H1 (cell line): ENCODE measurements at regions not wholly inside any gene's neighbourhood (a gene's known extent, or its start where the extent isn't known, plus 50 kb on each side); places are given as distances from the start of the nearest gene placed in this dataset.

Source experiments
- CTCF ChIA-PET: fragments of 300-600 bp; sonication (Branson Sonifier 250); formaldehyde crosslinking; loops from one replicate; lab custom pipeline; 2021; ENCODE audit not compliant: partially characterized antibody; lab: Charles Lee
- POLR2A ChIA-PET: fragments of 300-600 bp; sonication (Branson Sonifier 250); formaldehyde crosslinking; loops from one replicate; lab custom pipeline; 2021; ENCODE audit warnings: inconsistent platforms; ENCODE audit not compliant: partially characterized antibody; lab: Charles Lee
- DNase-seq, 2 experiments: peaks; one replicate each; pipeline versions ENCODE4 v3.0.0 to v3.0.0-alpha.2; 2010 to 2022; ENCODE audit warnings: low spot score in 2 of 2, low read depth in 1 of 2, mixed read lengths in 1 of 2
- FAIRE-seq: peaks from 2 replicates; lab custom pipeline; 2011; peaks lifted over from hg19 to GRCh38; lab: Jason Lieb, UNC
- H2AFZ ChIP-seq: 2 replicates; pipeline ENCODE4 v1.8.1; 2012; ENCODE audit warnings: low read length, inconsistent platforms
- H2AK5ac ChIP-seq: 2 replicates; pipeline ENCODE4 v1.6.1; 2013; ENCODE audit warnings: low read depth, low read length
- H2BK120ac ChIP-seq: replicated peaks from 2 replicates; pipeline ENCODE3; 2013; ENCODE audit warnings: low read depth, low read length, inconsistent platforms
- H2BK12ac ChIP-seq: 2 replicates; pipeline ENCODE4 v1.6.1; 2013; ENCODE audit warnings: low read depth, low read length
- H2BK15ac ChIP-seq: 2 replicates; pipeline ENCODE4 v1.6.1; 2013; ENCODE audit warnings: low read length
- H2BK20ac ChIP-seq: 2 replicates; pipeline ENCODE4 v1.6.1; 2013; ENCODE audit warnings: low read length
- H2BK5ac ChIP-seq: 2 replicates; pipeline ENCODE4 v1.6.1; 2013; ENCODE audit warnings: low read depth, low read length
- H3K14ac ChIP-seq: 2 replicates; pipeline ENCODE4 v1.6.1; 2013; ENCODE audit warnings: inconsistent platforms; ENCODE audit not compliant: insufficient read length
- H3K18ac ChIP-seq: 2 replicates; pipeline ENCODE4 v1.6.1; 2013; ENCODE audit warnings: low read length; ENCODE audit errors: extremely low read depth
- H3K23ac ChIP-seq: 2 replicates; pipeline ENCODE4 v1.6.1; 2013; ENCODE audit warnings: inconsistent platforms; ENCODE audit not compliant: insufficient read length
- H3K23me2 ChIP-seq: 2 replicates; pipeline ENCODE4 v1.6.1; 2013; ENCODE audit warnings: low read depth, low read length
- H3K27ac ChIP-seq: 2 replicates; pipeline ENCODE4 v1.6.1; 2011; ENCODE audit warnings: low read depth, low read length, inconsistent platforms
- H3K27me3 ChIP-seq, 4 experiments: replicated peaks in 1 of 4; 1 replicate in 1 of 4; 2 replicates in 3 of 4; pipeline versions ENCODE4 v1.6.1 to v1.8.1; 2011 to 2013; ENCODE audit warnings: low read length in 3 of 4, mild to moderate bottlenecking in 3 of 4, inconsistent platforms in 2 of 4, mixed read lengths in 2 of 4, moderate library complexity in 1 of 4; ENCODE audit not compliant: control insufficient read depth in 3 of 4, insufficient read depth in 3 of 4; ENCODE audit errors: extremely low read depth in 1 of 4
- H3K36me3 ChIP-seq, 4 experiments: 2 replicates each; pipeline versions ENCODE4 v1.6.1 to v1.8.1; 2011 to 2013; ENCODE audit warnings: mild to moderate bottlenecking in 4 of 4, low read length in 3 of 4, moderate library complexity in 2 of 4, control low read depth in 1 of 4, inconsistent platforms in 1 of 4; ENCODE audit not compliant: insufficient read depth in 4 of 4, control insufficient read depth in 2 of 4
- H3K4ac ChIP-seq: replicated peaks from 2 replicates; pipeline ENCODE3; 2013; ENCODE audit warnings: low read length, low read depth, mixed read lengths, inconsistent platforms; ENCODE audit not compliant: insufficient read length
- H3K4me1 ChIP-seq, 4 experiments: replicated peaks in 1 of 4; 1 replicate in 1 of 4; 2 replicates in 3 of 4; pipeline versions ENCODE4 v1.6.1 to v1.8.1; 2011 to 2013; ENCODE audit warnings: low read length in 3 of 4, inconsistent platforms in 2 of 4, mixed read lengths in 1 of 4; ENCODE audit not compliant: insufficient read depth in 4 of 4, control insufficient read depth in 3 of 4
- H3K4me2 ChIP-seq, 2 experiments: 2 replicates each; pipeline versions ENCODE4 v1.6.1 to v1.8.1; 2011 to 2013; ENCODE audit warnings: low read depth in 2 of 2, low read length in 2 of 2, control low read depth in 1 of 2, inconsistent platforms in 1 of 2, mild to moderate bottlenecking in 1 of 2; ENCODE audit not compliant: insufficient read depth in 1 of 2
- H3K4me3 ChIP-seq, 4 experiments: fragments of 200-600, 300-600 bp in 1 of 4; sonication (generic), shearing (Covaris generic), sonication (Bioruptor Twin) in 1 of 4; 2 replicates each; pipeline versions ENCODE4 v1.5.1 to v1.8.1; 2011 to 2016; ENCODE audit warnings: low read length in 4 of 4, low read depth in 3 of 4, control low read depth in 2 of 4, inconsistent platforms in 2 of 4, mild to moderate bottlenecking in 2 of 4, mixed read lengths in 1 of 4, moderate library complexity in 1 of 4; ENCODE audit not compliant: insufficient read depth in 2 of 4; ENCODE audit errors: extremely low read depth in 1 of 4
- H3K56ac ChIP-seq: replicated peaks from 2 replicates; pipeline ENCODE3; 2013; ENCODE audit warnings: low read depth, mild to moderate bottlenecking, mixed read lengths, low read length, inconsistent platforms; ENCODE audit not compliant: insufficient read length
- H3K79me1 ChIP-seq: 2 replicates; pipeline ENCODE4 v1.6.1; 2013; ENCODE audit warnings: low read depth, low read length, control low read depth
- H3K79me2 ChIP-seq, 2 experiments: 2 replicates each; pipeline versions ENCODE4 v1.6.1 to v1.8.1; 2012 to 2013; ENCODE audit warnings: low read length in 2 of 2, mild to moderate bottlenecking in 2 of 2, inconsistent platforms in 1 of 2; ENCODE audit not compliant: insufficient read depth in 2 of 2, control insufficient read depth in 1 of 2
- H3K9ac ChIP-seq, 4 experiments: replicated peaks in 1 of 4; 1 replicate in 1 of 4; 2 replicates in 3 of 4; pipeline versions ENCODE4 v1.6.1 to v1.8.1; 2011 to 2013; ENCODE audit warnings: low read depth in 3 of 4, low read length in 3 of 4, control low read depth in 2 of 4, mild to moderate bottlenecking in 2 of 4, moderate library complexity in 2 of 4, inconsistent platforms in 1 of 4; ENCODE audit errors: extremely low read depth in 1 of 4
- H3K9me3 ChIP-seq, 2 experiments: 2 replicates each; pipeline versions ENCODE4 v1.6.1 to v1.8.1; 2012 to 2013; ENCODE audit warnings: mild to moderate bottlenecking in 2 of 2, moderate library complexity in 2 of 2, control low read depth in 1 of 2, inconsistent platforms in 1 of 2, low read depth in 1 of 2, low read length in 1 of 2, mixed read lengths in 1 of 2; ENCODE audit not compliant: insufficient read depth in 2 of 2
- H4K20me1 ChIP-seq, 2 experiments: replicated peaks in 1 of 2; 2 replicates each; pipeline versions ENCODE3 to v1.8.1; 2011 to 2013; ENCODE audit warnings: inconsistent platforms in 2 of 2, low read length in 2 of 2, mild to moderate bottlenecking in 1 of 2; ENCODE audit not compliant: insufficient read depth in 2 of 2, control insufficient read depth in 1 of 2
- H4K5ac ChIP-seq: 2 replicates; pipeline ENCODE4 v1.6.1; 2013; ENCODE audit warnings: low read length, low read depth, mixed read lengths, inconsistent platforms; ENCODE audit not compliant: insufficient read length
- H4K8ac ChIP-seq: 2 replicates; pipeline ENCODE4 v1.8.0; 2013; ENCODE audit warnings: mild to moderate bottlenecking, moderate library complexity, low read length, inconsistent platforms; ENCODE audit not compliant: insufficient read depth; ENCODE audit errors: extremely low read depth
- H4K91ac ChIP-seq: replicated peaks from 2 replicates; pipeline ENCODE3; 2013; ENCODE audit warnings: low read length, mixed read lengths, inconsistent platforms; ENCODE audit not compliant: insufficient read length
- EGR1 ChIP-seq: IDR thresholded peaks from 2 replicates; pipeline ENCODE4 v1.6.1; 2011; ENCODE audit warnings: low read depth, low read length, borderline replicate concordance
- HDAC6 ChIP-seq: IDR thresholded peaks from one replicate; pipeline ENCODE4 v1.7.1; 2012; ENCODE audit warnings: low read depth, mild to moderate bottlenecking, inconsistent platforms, low read length, moderate library complexity
- KDM4A ChIP-seq: IDR thresholded peaks from one replicate; pipeline ENCODE4 v1.7.1; 2012; ENCODE audit warnings: low read depth, mild to moderate bottlenecking, moderate library complexity, low read length, inconsistent platforms; ENCODE audit not compliant: severe bottlenecking
- PHF8 ChIP-seq: fragments of 200-600 bp; sonication (generic); conservative IDR thresholded peaks from 2 replicates; pipeline ENCODE4 v1.7.1; 2012; ENCODE audit warnings: low read depth, mild to moderate bottlenecking, inconsistent platforms, low read length, moderate library complexity
- RAD21 ChIP-seq, 2 experiments: IDR thresholded peaks in 1 of 2; conservative IDR thresholded peaks in 1 of 2; 2 replicates each; pipeline ENCODE4 v1.6.1; 2011; ENCODE audit warnings: low read depth in 2 of 2, low read length in 2 of 2, improper control_type of control experiment in 1 of 2, inconsistent platforms in 1 of 2, mild to moderate bottlenecking in 1 of 2, moderate library complexity in 1 of 2
- RBBP5 ChIP-seq: IDR thresholded peaks from 2 replicates; pipeline ENCODE4 v1.7.1; 2012; ENCODE audit warnings: low read depth, mild to moderate bottlenecking, inconsistent platforms, low read length, moderate library complexity, borderline replicate concordance
- RFX5 ChIP-seq: IDR thresholded peaks from 2 replicates; pipeline ENCODE4 v1.6.1; 2011; ENCODE audit warnings: low read depth, low read length, improper control_type of control experiment, borderline replicate concordance
- SIN3A ChIP-seq, 2 experiments: IDR thresholded peaks in 1 of 2; conservative IDR thresholded peaks in 1 of 2; 2 replicates each; pipeline ENCODE4 v1.6.1; 2011 to 2012; ENCODE audit warnings: low read length in 2 of 2, improper control_type of control experiment in 1 of 2, low read depth in 1 of 2, mild to moderate bottlenecking in 1 of 2
- SP1 ChIP-seq: IDR thresholded peaks from 2 replicates; pipeline ENCODE4 v1.6.1; 2011; ENCODE audit warnings: low read depth, low read length
- SRF ChIP-seq: IDR thresholded peaks from 2 replicates; pipeline ENCODE4 v1.6.1; 2011; ENCODE audit warnings: mild to moderate bottlenecking, low read depth, low read length, moderate library complexity
- SUZ12 ChIP-seq: fragments of 200-600 bp; sonication (generic); IDR thresholded peaks from 2 replicates; pipeline ENCODE4 v1.6.1; 2012; ENCODE audit warnings: mild to moderate bottlenecking, inconsistent platforms, low read length, moderate library complexity, mixed read lengths
- TAF1 ChIP-seq: IDR thresholded peaks from 2 replicates; pipeline ENCODE4 v1.6.1; 2011; ENCODE audit warnings: mild to moderate bottlenecking, low read depth, low read length
- WGBS, 2 experiments: shearing (Covaris generic) in 1 of 2; methylation state at CpG; one replicate each; pipeline versions ENCODE4 v1.1.6 to v1.1.7; 2013 to 2015; ENCODE audit warnings: low lambda C conversion rate in 2 of 2, mixed read lengths in 2 of 2, inconsistent platforms in 1 of 2, low coverage in 1 of 2, missing lambda C conversion rate in 1 of 2; ENCODE audit not compliant: insufficient replicate concordance in 2 of 2, insufficient coverage in 1 of 2, insufficient read length in 1 of 2; ENCODE audit errors: extremely low coverage in 1 of 2, missing lambda C conversion rate in 1 of 2; 5-methylcytosine and 5-hydroxymethylcytosine counted together
- TF ChIP-seq, protein P1 (sequence below): IDR thresholded peaks from 2 replicates; pipeline ENCODE4 v1.6.1; 2012; ENCODE audit warnings: inconsistent platforms

GRCh38 chr21:35929901-35930300, 130.4 kb downstream of the SETD4 start:
- TF ChIP-seq TAF1 (no peak), SP1 (no peak), EGR1 (no peak), KDM4A (no peak), SUZ12 (no peak), RAD21 (IDR thresholded peaks at IDR 0.05 in 1 of 2, conservative IDR thresholded peaks at IDR 0.05 in 1 of 2; ENCODE audit: low read depth in 2 of 2, low read length in 2 of 2) (no peak), RBBP5 (no peak), PHF8 (no peak), SRF (no peak), SIN3A (conservative IDR thresholded peaks at IDR 0.05 in 1 of 2, IDR thresholded peaks at IDR 0.05 in 1 of 2; ENCODE audit: low read depth in 1 of 2, low read length in 2 of 2) (no peak), RFX5 (no peak), HDAC6 (no peak)
- TF ChIP-seq, protein P1, sequence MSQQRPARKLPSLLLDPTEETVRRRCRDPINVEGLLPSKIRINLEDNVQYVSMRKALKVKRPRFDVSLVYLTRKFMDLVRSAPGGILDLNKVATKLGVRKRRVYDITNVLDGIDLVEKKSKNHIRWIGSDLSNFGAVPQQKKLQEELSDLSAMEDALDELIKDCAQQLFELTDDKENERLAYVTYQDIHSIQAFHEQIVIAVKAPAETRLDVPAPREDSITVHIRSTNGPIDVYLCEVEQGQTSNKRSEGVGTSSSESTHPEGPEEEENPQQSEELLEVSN = no peak
- ChIA-PET CTCF (interaction anchor here (0.6 to 1.3 kb wide), 4 partner anchors 17 to 971 kb away, joined by 3 to 4 read pairs (median 3); no protein-coding TSS in a partner anchor), POLR2A (no interaction called here)
- Histone ChIP-seq H2BK12ac (no peak overlapping the region), H3K9me3 (no peaks in the 10 kb centered on the region), H4K20me1 (no peaks in the 10 kb centered on the region), H2BK15ac (no peak overlapping the region), H3K4ac (no peak overlapping the region), H2BK120ac (no peak overlapping the region), H3K79me1 (no peaks in the 10 kb centered on the region), H3K9ac (no peak overlapping the region), H4K91ac (no peak overlapping the region), H4K5ac (no peak overlapping the region), H3K27ac (no peak overlapping the region), H3K56ac (no peak overlapping the region), H3K4me3 (no peak overlapping the region), H3K23me2 (no peaks in the 10 kb centered on the region), H3K79me2 (no peaks in the 10 kb centered on the region), H4K8ac (no peak overlapping the region), H3K4me2 (no peak overlapping the region), H3K4me1 (no peaks in the 10 kb centered on the region), H2BK5ac (no peak overlapping the region), H3K14ac (no peak overlapping the region), H2AFZ (no peak overlapping the region), H3K18ac (no peak overlapping the region), H3K27me3 (no peaks in the 10 kb centered on the region), H2AK5ac (no peak overlapping the region), H3K36me3 (no peaks in the 10 kb centered on the region), H2BK20ac (no peak overlapping the region), H3K23ac (no peak overlapping the region)
- DNase-seq (no peak), FAIRE-seq (no peak)
- 91% methylated on average over 6 of the region's 6 CpGs; no CpG with 5 or more reads in 1 of the 2 experiments for WGBS, 2 experiments
